OCI-LY3 (cell line): ENCODE measurements at regions not wholly inside any gene's neighbourhood (a gene's known extent, or its start where the extent isn't known, plus 50 kb on each side); places are given as distances from the start of the nearest gene placed in this dataset.

Experiments
- EZH2phosphoT487 ChIP-seq: fragments of 200-600 bp; shearing (Covaris generic); IDR thresholded peaks from 2 replicates; pipeline ENCODE4 v1.6.1; 2018; ENCODE audit warnings: antibody characterized with exemption, mixed run types, low read depth
- TF ChIP-seq, protein P1 (sequence below): fragments of 200-600, 300-600 bp; sonication (generic); IDR thresholded peaks from 2 replicates; pipeline ENCODE4 v1.5.1; 2014; ENCODE audit warnings: antibody characterized with exemption, low read length, low read depth

DNA sequence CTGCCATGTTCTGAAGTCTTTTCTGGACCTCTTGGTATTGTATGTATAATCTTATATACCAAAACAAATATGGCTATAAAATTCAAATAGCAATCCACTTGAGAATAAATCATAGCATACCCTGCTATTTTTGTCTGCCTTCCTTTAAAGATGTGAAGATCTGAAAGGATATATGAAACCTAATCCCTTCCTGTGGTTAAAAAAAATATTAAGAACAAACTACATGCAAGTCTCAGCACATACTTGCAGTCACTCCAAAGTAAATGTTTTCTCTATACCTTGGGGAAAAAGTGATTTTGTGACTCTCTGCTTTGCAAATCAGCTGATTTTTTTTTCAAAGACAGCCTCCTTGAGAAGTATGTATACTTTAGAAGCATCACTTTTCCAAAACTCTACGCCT is 322.9 kb downstream of the ANKRD50 start:
- TF ChIP-seq, protein P1, sequence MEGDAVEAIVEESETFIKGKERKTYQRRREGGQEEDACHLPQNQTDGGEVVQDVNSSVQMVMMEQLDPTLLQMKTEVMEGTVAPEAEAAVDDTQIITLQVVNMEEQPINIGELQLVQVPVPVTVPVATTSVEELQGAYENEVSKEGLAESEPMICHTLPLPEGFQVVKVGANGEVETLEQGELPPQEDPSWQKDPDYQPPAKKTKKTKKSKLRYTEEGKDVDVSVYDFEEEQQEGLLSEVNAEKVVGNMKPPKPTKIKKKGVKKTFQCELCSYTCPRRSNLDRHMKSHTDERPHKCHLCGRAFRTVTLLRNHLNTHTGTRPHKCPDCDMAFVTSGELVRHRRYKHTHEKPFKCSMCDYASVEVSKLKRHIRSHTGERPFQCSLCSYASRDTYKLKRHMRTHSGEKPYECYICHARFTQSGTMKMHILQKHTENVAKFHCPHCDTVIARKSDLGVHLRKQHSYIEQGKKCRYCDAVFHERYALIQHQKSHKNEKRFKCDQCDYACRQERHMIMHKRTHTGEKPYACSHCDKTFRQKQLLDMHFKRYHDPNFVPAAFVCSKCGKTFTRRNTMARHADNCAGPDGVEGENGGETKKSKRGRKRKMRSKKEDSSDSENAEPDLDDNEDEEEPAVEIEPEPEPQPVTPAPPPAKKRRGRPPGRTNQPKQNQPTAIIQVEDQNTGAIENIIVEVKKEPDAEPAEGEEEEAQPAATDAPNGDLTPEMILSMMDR = no peak
- no peak for TF ChIP-seq EZH2phosphoT487
